PFSK-1 (cell line): ENCODE measurements at regions not wholly inside any gene's neighbourhood (a gene's known extent, or its start where the extent isn't known, plus 50 kb on each side); places are given as distances from the start of the nearest gene placed in this dataset.

Experiments
- FOXP2 ChIP-seq: optimal IDR thresholded peaks from 2 replicates; pipeline ENCODE3; 2011; ENCODE audit warnings: borderline replicate concordance, control low read depth, inconsistent platforms; ENCODE audit not compliant: insufficient read depth; ENCODE audit errors: extremely low read length, extremely low read depth
- POLR2AphosphoS5 ChIP-seq: IDR thresholded peaks from 2 replicates; pipeline ENCODE4 v1.6.1; 2012; ENCODE audit warnings: low read depth, mild to moderate bottlenecking, control low read depth, low read length, moderate library complexity
- REST ChIP-seq, 2 experiments: IDR thresholded peaks; 2 replicates each; pipeline versions ENCODE4 v1.6.1 to v1.8.0; 2011 to 2012; ENCODE audit warnings: low read depth in 2 of 2, low read length in 2 of 2, control low read depth in 1 of 2, inconsistent platforms in 1 of 2, mild to moderate bottlenecking in 1 of 2, moderate library complexity in 1 of 2; ENCODE audit not compliant: insufficient read depth in 1 of 2
- SIN3A ChIP-seq: IDR thresholded peaks from 2 replicates; pipeline ENCODE4 v1.6.1; 2012; ENCODE audit warnings: mild to moderate bottlenecking, low read length, moderate library complexity, borderline replicate concordance; ENCODE audit not compliant: insufficient read depth
- TAF1 ChIP-seq: IDR thresholded peaks from 2 replicates; pipeline ENCODE4 v1.6.1; 2012; ENCODE audit warnings: low read length, control low read depth, borderline replicate concordance; ENCODE audit not compliant: insufficient read depth

- TF ChIP-seq FOXP2: no peak
- no peak for TF ChIP-seq REST (IDR thresholded peaks at IDR 0.05; ENCODE audit: insufficient read depth in 1 of 2, low read depth in 2 of 2, low read length in 2 of 2)
- TF ChIP-seq SIN3A: no peak
Measured at GRCh38 chr12:58443273-58443980, 476.9 kb downstream of the LRIG3 start.

- no peak for TF ChIP-seq TAF1
- TF ChIP-seq POLR2AphosphoS5: no peak
- no peak for TF ChIP-seq REST (IDR thresholded peaks at IDR 0.05; ENCODE audit: insufficient read depth in 1 of 2, low read depth in 2 of 2, low read length in 2 of 2)
- no peak for TF ChIP-seq SIN3A
- TF ChIP-seq FOXP2: no peak
Measured at GRCh38 chr12:58443981-58444371, 476.3 kb downstream of the LRIG3 start.

DNA sequence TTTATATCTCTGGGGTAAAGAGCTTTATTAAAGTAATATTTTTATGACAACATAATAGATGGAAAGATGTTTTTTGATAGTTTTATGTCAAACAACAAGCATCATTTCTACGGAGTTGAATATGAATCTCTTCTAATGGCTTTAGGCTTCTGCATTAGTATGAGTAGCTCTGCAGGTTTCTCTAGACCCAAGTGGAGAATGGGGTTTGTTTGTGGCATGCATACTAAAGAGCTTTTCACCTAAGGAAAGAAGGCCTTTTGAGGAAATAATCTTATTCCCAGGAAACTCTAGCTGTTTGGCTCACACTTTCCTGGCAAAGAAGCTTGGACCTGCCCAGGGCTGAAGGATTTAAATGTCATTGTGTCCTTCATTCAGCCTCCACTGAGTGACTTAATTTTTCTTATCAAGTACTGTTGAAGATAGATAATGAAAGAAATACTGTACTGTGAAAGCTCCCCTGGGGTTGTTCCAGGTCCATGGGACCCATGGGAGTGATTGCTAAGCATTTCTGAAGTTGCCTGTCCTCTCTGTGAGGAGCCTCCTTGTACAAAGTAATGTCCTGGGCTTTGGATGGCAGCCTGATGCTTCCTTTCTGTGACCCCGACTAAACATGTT is 469.3 kb downstream of the LRIG3 start:
- no peak for TF ChIP-seq FOXP2
- TF ChIP-seq SIN3A: no peak
- TF ChIP-seq REST (IDR thresholded peaks at IDR 0.05; ENCODE audit: insufficient read depth in 1 of 2, low read depth in 2 of 2, low read length in 2 of 2): no peak
- TF ChIP-seq TAF1: no peak
- TF ChIP-seq POLR2AphosphoS5: no peak

DNA sequence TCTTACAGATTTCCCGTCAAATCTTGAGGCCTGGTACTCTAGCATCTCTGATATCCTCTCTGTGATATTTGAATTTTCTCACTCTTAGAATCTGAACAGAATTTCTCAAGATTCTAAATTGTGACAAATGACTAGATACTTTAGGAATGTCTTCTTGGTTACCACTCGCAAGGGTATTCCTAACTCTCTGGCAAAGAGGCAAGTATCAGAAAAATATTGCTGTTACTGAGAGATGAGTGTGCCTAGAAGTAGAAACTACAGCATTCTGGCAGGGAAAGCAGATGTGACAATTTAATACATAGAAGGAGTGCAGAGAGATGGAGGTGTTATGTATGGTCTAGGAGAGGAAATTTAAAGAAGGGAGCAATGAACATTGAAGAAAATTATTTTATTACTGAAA is 467.8 kb downstream of the LRIG3 start:
- TF ChIP-seq SIN3A (no peak), POLR2AphosphoS5 (no peak), REST (IDR thresholded peaks at IDR 0.05; ENCODE audit: insufficient read depth in 1 of 2, low read depth in 2 of 2, low read length in 2 of 2) (no peak), TAF1 (no peak), FOXP2 (no peak)

GRCh38 chr12:58453306-58453705 is 467.0 kb downstream of the LRIG3 start:
- no peak for TF ChIP-seq TAF1
